DMS114 treated with DMSO at 0.1 percent for 48 hours (cell line): ENCODE measurements at regions not wholly inside any gene's neighbourhood (a gene's known extent, or its start where the extent isn't known, plus 50 kb on each side); places are given as distances from the start of the nearest gene placed in this dataset.
A peak's percentile ranks its signal among the peaks of the same experiment; 100 is the strongest.

ENCODE experiments used
- DNase-seq: peaks from one replicate; lab custom pipeline; 2025; ENCODE audit not compliant: unreplicated experiment; lab: John Stamatoyannopoulos, UW

- DNase-seq = no peak
Observed at GRCh38 chr2:217451666-217452065, 551.1 kb downstream of the TNS1 start.

- no peak for DNase-seq
Observed at GRCh38 chr2:217449444-217449843, 553.4 kb downstream of the TNS1 start.

GRCh38 chr2:217448860-217449259 lies 553.9 kb downstream of the TNS1 start:
- no peak for DNase-seq

GRCh38 chr2:217445723-217446122 lies 557.1 kb downstream of the TNS1 start:
- DNase-seq = no peak

- no peak for DNase-seq
Observed at GRCh38 chr2:217444932-217445331, 557.9 kb downstream of the TNS1 start.

- no peak for DNase-seq
Observed at GRCh38 chr2:217444509-217444908, 558.3 kb downstream of the TNS1 start.

- DNase-seq = no peak
Observed at GRCh38 chr2:217443601-217444000, 559.2 kb downstream of the TNS1 start.

GRCh38 chr2:217440000-217440399 lies 562.8 kb downstream of the TNS1 start:
- no peak for DNase-seq

- DNase-seq = no peak
Observed at GRCh38 chr2:217438821-217439220, 564.0 kb downstream of the TNS1 start.

GRCh38 chr2:217438136-217438535 lies 564.7 kb downstream of the TNS1 start:
- no peak for DNase-seq

- DNase-seq = no peak
Observed at GRCh38 chr2:217437290-217437870, 565.4 kb downstream of the TNS1 start.

- no peak for DNase-seq
Observed at GRCh38 chr2:217436386-217436785, 566.4 kb downstream of the TNS1 start.

- DNase-seq = peak; percentile 83
Observed at GRCh38 chr2:217434180-217434975, 568.4 kb downstream of the TNS1 start.

GRCh38 chr2:217433522-217433921 lies 569.3 kb downstream of the TNS1 start:
- DNase-seq = no peak

- DNase-seq = no peak
Observed at GRCh38 chr2:217431577-217432269, 571.1 kb downstream of the TNS1 start.

- no peak for DNase-seq
Observed at GRCh38 chr2:217430916-217431576, 571.2 kb upstream of the TNP1 start.

- DNase-seq = no peak
Observed at GRCh38 chr2:217429981-217430500, 570.2 kb upstream of the TNP1 start.

GRCh38 chr2:217421834-217422233 lies 562.0 kb upstream of the TNP1 start:
- no peak for DNase-seq

- DNase-seq = no peak
Observed at GRCh38 chr2:217420854-217421253, 561.0 kb upstream of the TNP1 start.

GRCh38 chr2:217419055-217419671 lies 559.3 kb upstream of the TNP1 start:
- no peak for DNase-seq

- no peak for DNase-seq
Observed at GRCh38 chr2:217418544-217418943, 558.7 kb upstream of the TNP1 start.
